ENCODE measurements at regions not wholly inside any gene's neighbourhood (a gene's known extent, or its start where the extent isn't known, plus 50 kb on each side); places are given as distances from the start of the nearest gene placed in this dataset.
"Not testable (repeated sequence)": the region's sequence is repeated elsewhere in the genome, so short reads cannot be mapped to it uniquely, and the experiment has no call there.

GRCh38 chr4:77454858-77455257 lies 150.8 kb upstream of the CXCL13 start:
- no peak overlapping the region for H3K4me3 Mint-ChIP-seq
- TF ChIP-seq CTCF (IDR thresholded peaks at IDR 0.05): no peak
- no peaks in the 10 kb centered on the region for H3K4me1 Mint-ChIP-seq (ENCODE audit: low read depth)
- H3K9me3 Mint-ChIP-seq: peaks cover 2% of the 10 kb centered on the region
- POLR2A ChIA-PET: no interaction called here
- no peak overlapping the region for H3K27ac Mint-ChIP-seq
- H3K36me3 Mint-ChIP-seq (ENCODE audit: low read depth): no peaks in the 10 kb centered on the region
- no peak for DNase-seq
- CTCF ChIA-PET: interaction anchor here (0.8 to 1.0 kb wide), 3 partner anchors 10 to 162 kb away, joined by 3 to 5 read pairs (median 4); no protein-coding TSS in a partner anchor
- peaks cover 3% of the 10 kb centered on the region for H3K27me3 Mint-ChIP-seq
- intact Hi-C loops (cut with micrococcal nuclease): no loop called here
- ATAC-seq: no peak

GRCh38 chr4:77464100-77464499 lies 141.5 kb upstream of the CXCL13 start:
- ChIA-PET POLR2A (interaction anchor here (0.6 to 1.6 kb wide), 3 partner anchors 13 to 153 kb away, joined by 3 to 4 read pairs (median 3); no protein-coding TSS in a partner anchor), CTCF (interaction anchor here (1.6 to 5.8 kb wide), 6 partner anchors 12 to 153 kb away, joined by 4 to 79 read pairs (median 9); no protein-coding TSS in a partner anchor)
- H3K27me3 Mint-ChIP-seq; H3K4me1 Mint-ChIP-seq (ENCODE audit: low read depth); H3K36me3 Mint-ChIP-seq (ENCODE audit: low read depth); DNase-seq; ATAC-seq; H3K4me3 Mint-ChIP-seq; intact Hi-C loops (cut with micrococcal nuclease); H3K9me3 Mint-ChIP-seq; H3K27ac Mint-ChIP-seq: not testable (repeated sequence)

GRCh38 chr4:77465271-77465670 lies 140.3 kb upstream of the CXCL13 start:
- peak; percentile 49 for ATAC-seq

GRCh38 chr4:77466430-77466829 lies 139.2 kb upstream of the CXCL13 start:
- Mint-ChIP-seq H3K4me1 (ENCODE audit: low read depth) (no peaks in the 10 kb centered on the region), H3K9me3 (no peaks in the 10 kb centered on the region), H3K27ac (no peak overlapping the region), H3K36me3 (ENCODE audit: low read depth) (no peaks in the 10 kb centered on the region), H3K27me3 (peaks cover 6% of the 10 kb centered on the region), H3K4me3 (no peak overlapping the region)
- no peak for ATAC-seq
- TF ChIP-seq CTCF (IDR thresholded peaks at IDR 0.05): no peak
- ChIA-PET CTCF (interaction anchor here (0.9 to 5.8 kb wide), 10 partner anchors 10 to 151 kb away, joined by 3 to 79 read pairs (median 6); partner anchors contain the start of gene CXCL13), POLR2A (no interaction called here)
- DNase-seq: no peak
- intact Hi-C loops (cut with micrococcal nuclease): loop anchor here (5.0 kb wide), 1 partner anchor 136 kb away; no protein-coding TSS in a partner anchor

More at GRCh38 chr4:77465271-77465670, 140.3 kb upstream of the CXCL13 start:
- peak; percentile 52 for DNase-seq
- H3K27me3 Mint-ChIP-seq: peaks cover 6% of the 10 kb centered on the region
- no peaks in the 10 kb centered on the region for H3K4me1 Mint-ChIP-seq (ENCODE audit: low read depth)
- H3K27ac Mint-ChIP-seq: no peak overlapping the region
- POLR2A ChIA-PET: interaction anchor here (1.1 to 1.6 kb wide), 2 partner anchors 12 to 138 kb away, joined by 3 to 4 read pairs; no protein-coding TSS in a partner anchor
- no peak overlapping the region for H3K4me3 Mint-ChIP-seq
- CTCF ChIA-PET: interaction anchor here (0.8 to 5.8 kb wide), 28 partner anchors 9 to 429 kb away, joined by 3 to 79 read pairs (median 5); partner anchors contain the start of gene CXCL13
- H3K36me3 Mint-ChIP-seq (ENCODE audit: low read depth): no peaks in the 10 kb centered on the region
- intact Hi-C loops (cut with micrococcal nuclease): loop anchor here (5.0 kb wide), 1 partner anchor 137 kb away; no protein-coding TSS in a partner anchor
- TF ChIP-seq CTCF (IDR thresholded peaks at IDR 0.05): peak; percentile 52
- H3K9me3 Mint-ChIP-seq: no peaks in the 10 kb centered on the region

GRCh38 chr4:77471821-77472495 lies 133.7 kb upstream of the CXCL13 start:
- H3K4me3 Mint-ChIP-seq: no peak overlapping the region
- DNase-seq (no peak), ATAC-seq (no peak)
- ChIA-PET POLR2A (no interaction called here), CTCF (interaction anchor here (0.9 to 7.4 kb wide), 6 partner anchors 11 to 134 kb away, joined by 3 to 53 read pairs (median 3); partner anchors contain the start of gene CXCL13)
- intact Hi-C loops (cut with micrococcal nuclease): no loop called here
- no peaks in the 10 kb centered on the region for H3K36me3 Mint-ChIP-seq (ENCODE audit: low read depth)
- H3K27me3 Mint-ChIP-seq: peaks cover 28% of the 10 kb centered on the region
- H3K9me3 Mint-ChIP-seq: no peaks in the 10 kb centered on the region
- H3K27ac Mint-ChIP-seq: no peak overlapping the region
- no peak for TF ChIP-seq CTCF (IDR thresholded peaks at IDR 0.05)
- no peaks in the 10 kb centered on the region for H3K4me1 Mint-ChIP-seq (ENCODE audit: low read depth)

Data from activated CD8-positive, alpha-beta T cell treated with anti-CD3 and anti-CD28 coated beads for 36 hours (primary cell).